HG03354 (cell line): ENCODE measurements at regions not wholly inside any gene's neighbourhood (a gene's known extent, or its start where the extent isn't known, plus 50 kb on each side); places are given as distances from the start of the nearest gene placed in this dataset.
"Not testable (repeated sequence)": the region's sequence is repeated elsewhere in the genome, so short reads cannot be mapped to it uniquely, and the experiment has no call there.

Experiments
- ATAC-seq: cut with Tn5 transposase; IDR thresholded peaks from one replicate; pipeline ENCODE4 v1.9.1; 2021; ENCODE audit warnings: mild to moderate bottlenecking; ENCODE audit not compliant: unreplicated experiment, poor library complexity, severe bottlenecking

- no peak for ATAC-seq
Observed at GRCh38 chr13:85186356-85187045, 612.7 kb downstream of the SLITRK6 start.

DNA sequence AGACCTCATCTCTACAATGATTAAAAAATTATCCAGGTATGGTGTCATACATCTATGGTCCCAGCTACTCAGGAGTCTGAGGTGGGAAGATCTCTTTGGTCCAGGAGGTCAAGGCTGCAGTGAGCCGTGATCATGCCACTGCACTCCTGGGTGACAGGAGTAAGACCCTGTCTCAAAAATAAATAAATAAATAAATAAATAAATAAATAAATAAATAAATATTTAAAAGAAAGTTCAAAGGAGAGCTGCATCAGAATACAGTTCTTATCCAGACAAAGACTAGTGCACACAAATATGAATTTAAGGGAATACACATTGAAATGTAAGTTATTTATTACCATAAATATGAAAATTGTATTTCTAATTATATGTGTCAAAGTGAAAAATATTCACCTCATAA is 624.9 kb downstream of the SLITRK6 start:
- no peak for ATAC-seq

DNA sequence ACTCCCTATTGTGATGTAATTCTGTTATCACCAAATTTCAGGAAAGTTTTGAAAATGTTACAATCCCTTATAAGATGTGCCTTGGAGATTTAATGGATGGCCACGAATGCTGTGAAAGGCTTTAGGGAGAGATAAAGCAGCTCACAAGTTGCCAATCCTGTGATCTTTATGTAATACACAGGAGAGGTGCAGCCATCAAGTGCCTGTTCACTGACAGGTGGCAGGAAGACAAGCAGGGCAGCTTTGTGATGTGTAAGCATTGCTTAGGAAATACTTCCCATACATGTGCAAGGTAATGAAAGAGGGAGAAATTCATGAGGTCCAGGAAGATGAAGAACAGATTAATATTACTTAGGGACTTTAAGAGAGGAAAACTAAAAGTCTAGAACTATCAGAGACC is 628.8 kb downstream of the SLITRK6 start:
- ATAC-seq, result no peak

DNA sequence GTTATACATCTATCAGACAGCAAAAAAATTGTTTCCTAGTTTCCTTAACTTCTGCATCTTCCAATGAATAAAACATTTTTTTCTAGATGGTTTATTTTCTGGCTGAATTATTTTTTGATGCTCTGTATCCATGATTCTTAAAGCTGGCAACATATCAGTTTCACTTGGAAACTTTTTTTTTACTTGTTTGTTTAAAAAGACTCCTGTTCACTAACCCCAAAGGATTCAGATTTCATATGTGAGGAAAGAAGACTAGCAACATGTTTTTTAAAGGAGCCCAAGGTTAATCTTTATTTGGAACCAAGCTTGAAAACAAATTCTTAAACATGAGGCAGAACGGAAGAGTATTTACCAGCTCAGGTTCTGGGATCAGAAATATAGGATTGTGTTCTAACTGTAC is 632.3 kb downstream of the SLITRK6 start:
- no peak for ATAC-seq

GRCh38 chr13:85163063-85163462 is 636.2 kb downstream of the SLITRK6 start:
- ATAC-seq, result no peak

DNA sequence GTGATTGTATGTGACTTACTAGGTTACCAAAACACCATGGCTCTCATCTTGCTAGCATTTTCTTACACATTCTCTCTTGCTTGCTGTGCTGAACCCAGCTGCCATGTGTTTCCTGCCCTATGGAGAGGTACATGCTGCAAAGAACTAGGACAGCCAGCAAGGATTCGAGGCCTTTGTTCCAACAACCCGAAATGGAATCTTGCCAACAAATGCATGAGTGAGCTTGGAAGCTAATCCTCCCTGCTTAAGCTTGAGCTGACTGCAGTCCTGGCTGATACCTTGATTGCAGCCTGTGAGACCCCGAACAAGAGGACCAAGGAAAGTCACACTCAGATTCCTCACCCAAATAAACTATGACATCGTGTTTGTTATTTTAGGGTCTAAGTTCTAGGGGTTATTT is 651.2 kb downstream of the SLITRK6 start:
- ATAC-seq, result no peak

DNA sequence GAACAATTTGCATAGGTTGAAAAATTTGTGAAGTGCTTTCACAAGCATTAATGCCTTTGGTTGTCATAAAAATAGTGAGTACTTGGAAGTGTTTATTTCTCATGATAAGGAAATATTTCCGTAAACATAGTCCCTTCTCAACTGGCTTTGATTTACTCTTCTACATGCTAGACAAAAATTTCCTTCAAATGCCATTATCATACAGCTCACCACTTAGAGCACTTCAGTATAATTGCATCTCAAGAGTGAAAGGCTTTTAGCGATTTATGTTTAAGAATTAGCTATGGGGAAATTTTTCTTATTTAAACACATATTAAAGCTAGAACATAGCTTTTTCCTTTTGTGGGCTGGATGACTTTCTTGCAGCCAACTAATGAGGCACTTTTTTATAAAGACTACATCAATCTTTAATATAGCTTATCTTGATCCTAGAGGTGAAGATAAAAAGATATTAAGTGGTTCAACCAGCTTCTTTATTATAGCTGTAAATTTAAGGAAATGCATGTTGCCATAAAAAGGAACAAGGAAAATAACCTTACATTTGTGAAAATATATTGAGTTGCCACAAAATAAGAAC is 656.8 kb downstream of the SLITRK6 start:
- ATAC-seq, result no peak

DNA sequence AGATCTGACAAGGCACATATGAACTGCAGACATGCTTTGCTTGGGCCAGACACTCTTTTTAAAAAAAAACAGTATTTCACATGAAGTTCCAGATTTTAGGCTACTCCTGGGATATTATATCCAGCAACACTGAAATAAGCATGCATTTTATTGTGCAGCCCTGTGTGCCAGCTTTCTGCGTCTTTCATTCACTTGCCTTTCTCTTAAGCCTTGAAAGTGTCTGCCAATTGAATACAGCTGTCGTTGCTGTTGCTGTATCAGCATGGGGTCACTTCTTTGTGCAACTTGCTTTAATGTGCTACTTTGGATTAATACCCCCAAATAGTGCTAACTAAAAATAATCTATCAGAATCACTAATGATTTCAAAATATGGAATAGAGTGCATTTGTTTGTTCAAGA is 657.8 kb downstream of the SLITRK6 start:
- no peak for ATAC-seq

DNA sequence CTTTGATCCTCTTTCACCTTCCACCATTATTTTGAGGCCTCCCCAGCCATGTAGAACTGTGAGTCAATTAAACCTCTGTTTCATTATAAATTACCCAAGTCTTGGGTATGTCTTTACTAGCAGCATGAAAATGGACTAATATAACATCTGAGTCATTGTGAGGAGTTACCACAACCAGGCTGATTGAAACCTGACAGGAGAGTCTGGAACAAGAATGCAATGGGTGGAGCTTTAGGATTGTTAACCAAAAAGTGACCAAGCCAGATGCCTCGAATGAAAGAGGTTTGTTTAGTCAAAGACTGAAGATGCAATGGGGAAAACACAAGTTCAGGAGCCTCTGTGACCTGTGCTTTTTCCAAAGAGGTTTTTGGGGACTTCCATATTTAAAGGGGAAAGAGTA is 659.0 kb downstream of the SLITRK6 start:
- ATAC-seq, result no peak

DNA sequence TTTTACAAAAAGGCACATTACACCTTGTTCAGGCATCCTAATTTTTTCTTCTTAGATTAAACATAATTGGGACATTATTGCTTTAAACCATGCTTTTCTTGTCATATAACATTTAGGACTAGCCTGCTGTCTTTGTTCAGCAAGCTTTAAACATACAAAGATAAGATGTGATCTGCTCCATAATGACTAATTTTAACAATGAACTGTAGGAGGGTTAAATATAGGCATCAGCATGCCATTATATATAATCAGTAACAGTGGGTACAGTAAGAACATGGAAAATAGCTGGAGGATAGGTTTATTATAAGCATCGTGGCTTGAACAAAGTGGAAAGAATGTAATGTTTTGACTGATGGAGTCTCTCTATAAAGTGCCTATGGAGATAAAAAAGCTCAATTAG is 661.7 kb downstream of the SLITRK6 start:
- ATAC-seq, result no peak

DNA sequence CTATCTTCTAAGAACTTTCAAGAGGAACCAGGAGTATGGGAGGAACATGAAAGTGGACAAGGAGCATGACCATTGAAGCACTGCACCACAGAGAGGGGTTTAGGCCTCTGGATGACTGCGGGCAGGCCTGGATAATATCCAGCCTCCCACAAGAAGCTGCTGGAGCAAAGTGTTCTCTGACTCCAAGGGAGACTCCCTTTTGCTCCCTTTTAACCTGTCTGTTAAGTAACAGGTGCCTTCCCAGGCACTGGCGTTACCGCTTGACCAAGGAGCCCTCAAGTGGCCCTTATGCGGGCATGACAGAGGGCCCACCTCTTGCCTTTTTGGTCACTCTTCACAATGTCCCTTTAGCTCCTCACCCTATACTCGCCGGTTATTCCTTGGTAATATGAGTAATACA is 666.2 kb downstream of the SLITRK6 start:
- ATAC-seq, result no peak

DNA sequence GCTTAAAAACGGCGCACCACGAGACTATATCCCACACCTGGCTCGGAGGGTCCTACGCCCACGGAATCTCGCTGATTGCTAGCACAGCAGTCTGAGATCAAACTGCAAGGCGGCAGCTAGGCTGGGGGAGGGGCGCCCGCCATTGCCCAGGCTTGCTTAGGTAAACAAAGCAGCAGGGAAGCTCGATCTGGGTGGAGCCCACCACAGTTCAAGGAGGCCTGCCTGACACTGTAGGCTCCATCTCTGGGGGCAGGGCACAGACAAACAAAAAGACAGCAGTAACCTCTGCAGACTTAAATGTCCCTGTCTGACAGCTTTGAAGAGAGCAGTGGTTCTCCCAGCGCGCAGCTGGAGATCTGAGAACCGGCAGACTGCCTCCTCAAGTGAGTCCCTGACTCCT is 675.7 kb downstream of the SLITRK6 start:
- ATAC-seq, result not testable (repeated sequence)

- ATAC-seq, result no peak
Observed at GRCh38 chr13:85108356-85108755, 690.9 kb downstream of the SLITRK6 start.

DNA sequence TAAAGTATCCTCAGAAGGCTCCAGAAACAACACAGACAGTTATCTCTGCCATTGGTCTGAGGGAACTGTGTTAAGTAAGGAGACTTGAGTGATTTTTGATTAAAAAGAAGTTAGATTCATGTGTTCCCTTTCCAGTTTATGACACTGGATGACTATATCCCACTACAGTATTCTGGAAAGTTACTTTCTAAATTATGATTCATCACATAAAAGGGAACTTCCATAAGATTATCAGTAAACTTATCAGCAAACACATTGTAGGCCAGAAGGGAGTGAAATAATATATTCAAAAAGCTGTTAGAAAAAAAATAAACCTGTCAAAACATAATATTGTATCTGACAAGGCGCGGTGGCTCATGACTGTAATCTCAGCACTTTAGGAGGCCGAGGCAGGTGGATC is 700.0 kb downstream of the SLITRK6 start:
- no peak for ATAC-seq

DNA sequence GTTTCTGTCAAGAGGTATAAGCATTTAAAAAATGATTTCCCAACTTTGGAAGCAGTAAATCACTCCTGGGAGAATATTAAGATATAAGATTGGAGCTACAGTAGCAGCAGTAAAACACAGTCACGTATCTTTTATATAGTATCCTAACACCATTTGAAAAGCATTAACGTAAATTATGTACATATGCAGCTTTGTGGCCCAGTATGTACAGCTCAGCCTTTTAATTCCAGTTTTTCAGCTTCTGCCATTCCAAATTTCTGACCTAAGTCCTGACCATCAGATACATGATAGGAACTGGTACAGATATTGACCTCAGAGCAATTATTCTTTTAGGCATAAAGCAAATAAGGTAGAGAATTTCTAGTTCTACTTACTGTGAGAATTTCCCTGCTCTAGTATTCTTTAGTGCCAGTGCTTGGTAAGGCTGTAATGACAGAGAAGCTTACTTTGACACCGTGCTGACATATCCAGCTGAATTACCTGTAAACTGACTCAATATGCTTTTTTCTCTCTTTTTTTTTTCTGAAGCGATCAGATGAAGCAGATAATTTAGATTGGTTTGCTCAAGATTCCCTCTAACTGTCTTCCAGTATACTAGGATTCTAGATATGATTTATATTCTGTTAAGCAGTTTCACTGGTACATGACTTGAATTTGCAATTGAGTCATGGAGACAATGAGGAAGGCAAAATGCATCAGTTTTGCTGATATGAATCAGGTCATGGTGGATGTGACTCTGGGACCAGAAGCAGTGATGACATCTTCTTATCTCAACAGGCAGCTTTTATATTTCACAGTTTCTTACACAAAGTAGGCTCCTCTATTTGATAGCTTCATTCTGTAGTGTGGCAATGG is 703.6 kb downstream of the SLITRK6 start:
- ATAC-seq, result no peak

DNA sequence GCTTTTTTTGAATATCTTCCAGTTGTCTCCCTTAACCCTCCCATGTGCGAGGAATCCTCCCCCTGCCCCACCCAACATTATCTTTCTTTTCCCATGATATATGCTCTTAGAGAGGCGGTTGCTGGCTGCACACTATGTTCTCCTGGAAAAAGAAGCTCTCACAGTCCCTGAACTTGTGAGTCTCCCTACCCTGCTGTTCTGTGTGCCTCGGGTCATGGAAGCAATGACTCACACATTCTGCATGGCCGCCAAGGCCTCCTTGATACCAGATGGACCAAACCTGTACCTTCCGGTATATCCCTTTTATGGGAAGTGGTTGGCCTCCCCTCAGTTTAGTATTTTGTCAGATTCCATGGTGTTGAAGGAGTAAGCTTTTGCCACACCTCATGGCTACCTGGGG is 705.4 kb downstream of the SLITRK6 start:
- ATAC-seq, result no peak

GRCh38 chr13:85091631-85092234 is 707.5 kb downstream of the SLITRK6 start:
- no peak for ATAC-seq

GRCh38 chr13:85089186-85089585 is 710.0 kb downstream of the SLITRK6 start:
- ATAC-seq, result no peak

DNA sequence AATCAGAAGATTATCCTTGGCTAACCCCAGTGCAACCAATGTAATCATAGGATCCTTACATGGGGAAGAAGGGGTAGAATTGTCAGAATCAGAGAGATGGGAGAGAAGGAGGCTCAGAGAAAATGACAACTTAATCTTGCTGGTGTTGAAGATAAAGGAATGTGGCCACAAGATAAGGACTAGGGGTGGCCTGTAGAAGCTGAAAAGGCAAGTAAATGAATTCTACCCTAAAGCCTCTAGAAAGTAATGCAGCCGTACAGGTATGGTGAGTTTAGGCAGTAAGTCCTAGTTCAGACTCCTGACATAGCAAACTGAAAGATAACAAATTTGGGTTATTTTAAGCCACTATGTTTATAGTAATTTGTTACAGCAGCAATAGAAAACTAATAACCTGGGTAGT is 718.5 kb downstream of the SLITRK6 start:
- no peak for ATAC-seq

DNA sequence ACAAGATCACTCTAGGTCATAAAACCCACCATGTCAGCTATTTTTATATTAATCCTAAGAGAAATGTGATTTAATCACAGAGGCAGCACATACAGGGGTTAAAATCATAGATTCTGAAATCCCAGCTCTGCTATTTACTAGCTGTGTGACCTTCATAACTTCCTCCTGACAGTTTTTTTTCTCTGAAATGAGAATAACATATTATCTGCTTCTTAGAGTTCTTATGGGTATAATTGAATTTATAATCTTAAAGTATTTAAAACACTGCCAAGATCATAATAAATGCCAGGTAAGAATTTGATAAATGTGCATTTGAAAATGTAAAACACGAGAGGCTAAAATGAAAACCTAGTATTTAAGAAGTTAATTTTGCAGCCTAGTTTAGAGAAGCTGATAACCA is 722.9 kb downstream of the SLITRK6 start:
- ATAC-seq, result no peak
